Astrocyte (in vitro differentiated cells and primary cell): ENCODE measurements at regions not wholly inside any gene's neighbourhood (a gene's known extent, or its start where the extent isn't known, plus 50 kb on each side); places are given as distances from the start of the nearest gene placed in this dataset.

ENCODE experiments used
- DNase-seq: peaks from one replicate; pipeline ENCODE4 v3.0.0-alpha.2; 2010; ENCODE audit warnings: low read depth
- FAIRE-seq: peaks from 2 replicates; lab custom pipeline; 2011; peaks lifted over from hg19 to GRCh38; lab: Jason Lieb, UNC
- H2AFZ ChIP-seq: 2 replicates; pipeline ENCODE4 v1.6.0; 2012; ENCODE audit warnings: low read depth, low read length, inconsistent platforms
- H3K27ac ChIP-seq: 2 replicates; pipeline ENCODE4 v1.5.1; 2011; ENCODE audit warnings: low read depth, low read length, inconsistent platforms
- H3K27me3 ChIP-seq: 2 replicates; pipeline ENCODE4 v1.6.0; 2011; ENCODE audit warnings: low read length, inconsistent platforms; ENCODE audit not compliant: insufficient read depth
- H3K36me3 ChIP-seq: 2 replicates; pipeline ENCODE4 v1.5.1; 2011; ENCODE audit warnings: low read length, inconsistent platforms; ENCODE audit not compliant: insufficient read depth
- H3K4me1 ChIP-seq: 2 replicates; pipeline ENCODE4 v1.5.1; 2011; ENCODE audit warnings: low read length, inconsistent platforms; ENCODE audit not compliant: insufficient read depth
- H3K4me2 ChIP-seq: 2 replicates; pipeline ENCODE4 v1.6.0; 2012; ENCODE audit warnings: low read length, inconsistent platforms
- H3K4me3 ChIP-seq: 2 replicates; pipeline ENCODE4 v1.5.1; 2011; ENCODE audit warnings: low read depth, mild to moderate bottlenecking, low read length, inconsistent platforms; ENCODE audit not compliant: insufficient read depth
- H3K79me2 ChIP-seq: 2 replicates; pipeline ENCODE4 v1.6.0; 2012; ENCODE audit warnings: mild to moderate bottlenecking, low read length, inconsistent platforms; ENCODE audit not compliant: insufficient read depth
- H3K9ac ChIP-seq: 2 replicates; pipeline ENCODE4 v1.6.0; 2012; ENCODE audit warnings: mild to moderate bottlenecking, low read length, inconsistent platforms
- H3K9me3 ChIP-seq: 2 replicates; pipeline ENCODE4 v1.5.1; 2012; ENCODE audit warnings: low read depth, mild to moderate bottlenecking, low read length, inconsistent platforms; ENCODE audit not compliant: insufficient read depth
- H4K20me1 ChIP-seq: 2 replicates; pipeline ENCODE4 v1.6.0; 2012; ENCODE audit warnings: low read length, inconsistent platforms; ENCODE audit not compliant: insufficient read depth
- H3K27ac Mint-ChIP-seq: one replicate; pipeline ENCODE4 v1.8.0; 2021; ENCODE audit warnings: mild to moderate bottlenecking, mixed read lengths; ENCODE audit not compliant: unreplicated experiment
- H3K27me3 Mint-ChIP-seq: one replicate; pipeline ENCODE4 v1.8.0; 2021; ENCODE audit warnings: low read depth, mixed read lengths; ENCODE audit not compliant: unreplicated experiment
- H3K36me3 Mint-ChIP-seq: one replicate; pipeline ENCODE4 v1.8.0; 2021; ENCODE audit warnings: low read depth, mixed read lengths; ENCODE audit not compliant: unreplicated experiment
- H3K4me1 Mint-ChIP-seq: one replicate; pipeline ENCODE4 v1.8.0; 2021; ENCODE audit warnings: low read depth, mixed read lengths; ENCODE audit not compliant: unreplicated experiment
- H3K4me3 Mint-ChIP-seq: one replicate; pipeline ENCODE4 v1.8.0; 2021; ENCODE audit warnings: mild to moderate bottlenecking, moderate library complexity, mixed read lengths; ENCODE audit not compliant: unreplicated experiment
- H3K9me3 Mint-ChIP-seq: one replicate; pipeline ENCODE4 v1.8.0; 2021; ENCODE audit warnings: mild to moderate bottlenecking, mixed read lengths; ENCODE audit not compliant: unreplicated experiment
- EZH2 ChIP-seq: IDR thresholded peaks from 2 replicates; pipeline ENCODE4 v1.6.1; 2012; ENCODE audit warnings: mild to moderate bottlenecking, low read length, inconsistent platforms; ENCODE audit not compliant: insufficient read depth
- TF ChIP-seq, protein P1 (sequence below): IDR thresholded peaks from 2 replicates; pipeline ENCODE4 v1.5.1; 2011; ENCODE audit warnings: low read depth, mild to moderate bottlenecking, inconsistent platforms, low read length, moderate library complexity; ENCODE audit not compliant: insufficient read depth

DNA sequence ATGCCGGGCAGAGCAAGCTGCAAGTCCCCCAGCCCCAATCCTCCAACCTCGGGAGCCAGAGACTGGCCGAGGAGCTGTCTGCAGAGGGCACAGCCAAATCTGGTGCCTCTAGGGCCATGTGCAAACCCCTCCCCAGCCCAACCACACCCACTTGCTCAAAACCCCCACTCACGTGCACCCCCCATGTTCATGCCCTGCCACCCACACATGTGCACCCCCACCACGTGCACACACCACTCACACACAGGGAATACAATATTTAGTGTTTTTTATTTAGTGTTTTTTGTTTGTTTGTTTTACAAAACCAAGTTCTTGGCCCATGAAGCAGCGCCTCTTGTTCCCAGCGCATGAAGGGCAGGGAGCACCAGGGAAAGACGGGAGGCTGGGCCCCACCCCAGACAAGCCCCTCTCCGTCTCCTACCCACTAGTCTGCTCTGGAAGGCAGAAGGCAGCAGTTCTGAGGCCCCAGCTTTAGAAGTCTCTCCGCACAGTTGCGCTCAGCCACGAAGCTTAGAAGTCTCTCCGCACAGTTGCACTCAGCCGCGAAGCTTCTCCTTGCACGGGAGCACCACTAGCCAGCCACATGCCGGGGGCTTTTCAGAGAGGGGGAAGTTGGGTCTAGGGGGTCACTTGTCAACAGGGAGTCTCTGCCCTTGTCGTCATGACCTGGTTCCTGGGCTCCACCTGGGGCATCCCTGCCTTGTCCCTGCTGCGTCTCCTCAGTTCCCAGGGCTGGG, 276.1 kb upstream of the HDAC4 start:
- no peak overlapping the region for H3K9ac ChIP-seq
- DNase-seq, result no peak
- Mint-ChIP-seq H3K4me3 (no peak overlapping the region), H3K4me1 (no peaks in the 10 kb centered on the region), H3K27me3 (peaks cover 33% of the 10 kb centered on the region), H3K9me3 (no peaks in the 10 kb centered on the region), H3K36me3 (no peaks in the 10 kb centered on the region), H3K27ac (no peak overlapping the region)
- H3K27me3 ChIP-seq, result no peaks in the 10 kb centered on the region
- no peak overlapping the region for H3K27ac ChIP-seq
- H2AFZ ChIP-seq, result no peak overlapping the region
- no peak overlapping the region for H3K4me2 ChIP-seq
- H3K4me3 ChIP-seq, result no peak overlapping the region
- no peaks in the 10 kb centered on the region for H3K9me3 ChIP-seq
- no peaks in the 10 kb centered on the region for H3K79me2 ChIP-seq
- no peak for TF ChIP-seq EZH2
- TF ChIP-seq, protein P1, sequence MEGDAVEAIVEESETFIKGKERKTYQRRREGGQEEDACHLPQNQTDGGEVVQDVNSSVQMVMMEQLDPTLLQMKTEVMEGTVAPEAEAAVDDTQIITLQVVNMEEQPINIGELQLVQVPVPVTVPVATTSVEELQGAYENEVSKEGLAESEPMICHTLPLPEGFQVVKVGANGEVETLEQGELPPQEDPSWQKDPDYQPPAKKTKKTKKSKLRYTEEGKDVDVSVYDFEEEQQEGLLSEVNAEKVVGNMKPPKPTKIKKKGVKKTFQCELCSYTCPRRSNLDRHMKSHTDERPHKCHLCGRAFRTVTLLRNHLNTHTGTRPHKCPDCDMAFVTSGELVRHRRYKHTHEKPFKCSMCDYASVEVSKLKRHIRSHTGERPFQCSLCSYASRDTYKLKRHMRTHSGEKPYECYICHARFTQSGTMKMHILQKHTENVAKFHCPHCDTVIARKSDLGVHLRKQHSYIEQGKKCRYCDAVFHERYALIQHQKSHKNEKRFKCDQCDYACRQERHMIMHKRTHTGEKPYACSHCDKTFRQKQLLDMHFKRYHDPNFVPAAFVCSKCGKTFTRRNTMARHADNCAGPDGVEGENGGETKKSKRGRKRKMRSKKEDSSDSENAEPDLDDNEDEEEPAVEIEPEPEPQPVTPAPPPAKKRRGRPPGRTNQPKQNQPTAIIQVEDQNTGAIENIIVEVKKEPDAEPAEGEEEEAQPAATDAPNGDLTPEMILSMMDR, result no peak
- H3K36me3 ChIP-seq, result no peaks in the 10 kb centered on the region
- FAIRE-seq, result no peak
- H3K4me1 ChIP-seq, result no peaks in the 10 kb centered on the region
- no peaks in the 10 kb centered on the region for H4K20me1 ChIP-seq

DNA sequence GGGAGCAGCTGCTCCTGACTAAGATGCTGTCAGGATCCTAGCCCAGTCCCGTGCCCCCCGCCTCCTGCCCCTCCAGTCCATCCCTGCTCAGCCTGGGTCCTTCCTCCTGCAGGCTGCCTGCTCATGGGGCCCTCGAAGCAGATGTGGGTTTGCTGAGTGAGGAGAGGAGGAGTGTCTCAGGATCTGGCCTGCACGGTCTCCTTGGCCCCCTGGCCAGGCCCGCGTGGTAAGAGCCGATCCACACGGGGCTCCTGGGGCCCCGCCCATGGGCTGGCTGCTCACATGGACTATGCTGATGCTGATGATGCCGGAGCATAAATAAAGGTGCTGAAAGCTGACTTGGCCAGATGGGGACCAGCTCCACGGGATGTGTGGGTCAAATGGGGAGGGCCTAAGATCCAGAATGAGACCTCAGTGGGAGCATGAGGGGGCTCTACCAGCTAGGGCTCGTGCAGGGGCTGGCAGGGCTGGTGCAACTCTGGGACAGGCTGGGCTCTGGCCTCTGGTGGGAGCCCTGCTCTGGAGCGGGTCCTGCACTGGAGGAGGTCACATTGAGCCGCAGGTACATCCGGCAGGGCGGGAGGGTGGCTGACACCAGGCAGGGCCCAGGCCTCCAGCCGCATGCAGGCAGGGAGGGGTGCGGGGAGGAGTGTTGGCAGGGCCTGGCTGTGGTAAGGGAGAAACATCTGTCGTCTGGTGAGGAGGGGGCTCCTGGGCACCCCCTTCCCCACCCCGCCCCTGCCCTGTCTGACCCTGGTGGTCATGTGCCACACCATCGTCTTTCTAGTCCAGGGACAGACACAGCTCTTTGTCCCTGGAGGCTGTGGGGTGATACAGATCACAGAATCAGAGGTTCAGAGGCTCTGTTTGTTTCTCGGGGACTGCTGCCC, 275.3 kb upstream of the HDAC4 start:
- no peaks in the 10 kb centered on the region for H4K20me1 ChIP-seq
- no peak overlapping the region for H2AFZ ChIP-seq
- peaks cover 33% of the 10 kb centered on the region for H3K27me3 Mint-ChIP-seq
- no peak overlapping the region for H3K27ac ChIP-seq
- H3K4me1 Mint-ChIP-seq, result no peaks in the 10 kb centered on the region
- no peak overlapping the region for H3K4me3 ChIP-seq
- H3K4me1 ChIP-seq, result no peaks in the 10 kb centered on the region
- no peak for FAIRE-seq
- TF ChIP-seq, protein P1, result no peak
- TF ChIP-seq EZH2, result no peak
- H3K9me3 ChIP-seq, result no peaks in the 10 kb centered on the region
- H3K4me3 Mint-ChIP-seq, result no peak overlapping the region
- no peaks in the 10 kb centered on the region for H3K36me3 Mint-ChIP-seq
- no peak overlapping the region for H3K9ac ChIP-seq
- no peaks in the 10 kb centered on the region for H3K27me3 ChIP-seq
- no peak overlapping the region for H3K4me2 ChIP-seq
- H3K27ac Mint-ChIP-seq, result no peak overlapping the region
- H3K9me3 Mint-ChIP-seq, result no peaks in the 10 kb centered on the region
- H3K36me3 ChIP-seq, result no peaks in the 10 kb centered on the region
- no peaks in the 10 kb centered on the region for H3K79me2 ChIP-seq
- DNase-seq, result no peak
